Omental fat pad (tissue), 3 donors: ENCODE measurements at regions not wholly inside any gene's neighbourhood (a gene's known extent, or its start where the extent isn't known, plus 50 kb on each side); places are given as distances from the start of the nearest gene placed in this dataset.

Experiments
- ATAC-seq: fragments of 150-250 bp; one replicate; pipeline ENCODE4 v1.9.1; 2016; ENCODE audit warnings: mild to moderate bottlenecking, moderate library complexity; ENCODE audit not compliant: low FRiP score
- DNase-seq: peaks from one replicate; pipeline ENCODE4 v3.0.0-alpha.2; 2019; ENCODE audit warnings: low spot score
- CTCF ChIP-seq, 3 donors: fragments of 450-650 bp; IDR thresholded peaks; one replicate each; pipeline ENCODE4 v1.5.1; 2016 to 2017; ENCODE audit warnings: antibody characterized with exemption in 3 of 3, mild to moderate bottlenecking in 3 of 3, moderate library complexity in 2 of 3

- ATAC-seq (no peak), DNase-seq (no peak)
- TF ChIP-seq CTCF (IDR thresholded peaks at IDR 0.05), result no peak
These were observed 393.8 kb upstream of the DCN start for GRCh38 chr12:91576432-91576831.

- no peak for TF ChIP-seq CTCF (IDR thresholded peaks at IDR 0.05)
- ATAC-seq (no peak), DNase-seq (no peak)
These were observed 393.0 kb upstream of the DCN start for GRCh38 chr12:91575630-91576029.

- no peak for TF ChIP-seq CTCF (IDR thresholded peaks at IDR 0.05)
- ATAC-seq, result no peak
- no peak for DNase-seq
These were observed 392.4 kb upstream of the DCN start for GRCh38 chr12:91574975-91575374.

- no peak for TF ChIP-seq CTCF (IDR thresholded peaks at IDR 0.05)
- ATAC-seq (no peak), DNase-seq (no peak)
These were observed 391.8 kb upstream of the DCN start for GRCh38 chr12:91574391-91574790.

- DNase-seq (no peak), ATAC-seq (no peak)
- TF ChIP-seq CTCF (IDR thresholded peaks at IDR 0.05), result no peak
These were observed 390.3 kb upstream of the DCN start for GRCh38 chr12:91572869-91573268.

GRCh38 chr12:91567100-91567485 is 384.5 kb upstream of the DCN start:
- DNase-seq, result no peak
- no peak for TF ChIP-seq CTCF (IDR thresholded peaks at IDR 0.05)
- no peak for ATAC-seq

GRCh38 chr12:91566328-91567099 is 383.9 kb upstream of the DCN start:
- no peak for TF ChIP-seq CTCF (IDR thresholded peaks at IDR 0.05)
- DNase-seq (no peak), ATAC-seq (no peak)
